GM12891 (cell line): ENCODE measurements at regions not wholly inside any gene's neighbourhood (a gene's known extent, or its start where the extent isn't known, plus 50 kb on each side); places are given as distances from the start of the nearest gene placed in this dataset.

Experiments
- POLR2A ChIP-seq: IDR thresholded peaks from 2 replicates; pipeline ENCODE4 v1.6.1; 2011; ENCODE audit warnings: low read depth, low read length, control low read depth
- POLR2AphosphoS5 ChIP-seq: IDR thresholded peaks from 2 replicates; pipeline ENCODE4 v1.6.1; 2011; ENCODE audit warnings: low read depth, low read length, control low read depth
- TAF1 ChIP-seq: IDR thresholded peaks from 2 replicates; pipeline ENCODE4 v1.6.1; 2011; ENCODE audit warnings: low read depth, low read length, control low read depth

DNA sequence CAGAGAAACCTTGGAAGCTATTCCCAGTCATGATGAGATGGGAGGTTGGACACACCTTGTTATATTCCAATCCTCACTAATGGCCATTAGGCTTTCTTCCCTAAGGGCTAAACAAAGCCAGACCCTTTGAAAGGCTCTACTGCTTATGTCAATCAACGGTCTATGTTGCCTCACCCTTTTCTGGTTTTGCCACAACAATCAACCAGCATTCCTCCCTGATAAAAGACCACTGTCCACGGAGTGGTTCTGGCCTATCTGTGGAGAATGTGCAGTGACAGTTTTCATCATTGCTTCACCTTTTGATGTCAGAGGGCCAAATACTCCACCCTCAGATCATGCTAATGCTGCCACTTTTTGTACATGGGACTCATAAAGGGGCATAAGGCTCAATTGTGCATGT, 913.4 kb downstream of the RPA4 start:
- TF ChIP-seq POLR2A (no peak), POLR2AphosphoS5 (no peak), TAF1 (no peak)
